ACHN (cell line): ENCODE measurements at regions not wholly inside any gene's neighbourhood (a gene's known extent, or its start where the extent isn't known, plus 50 kb on each side); places are given as distances from the start of the nearest gene placed in this dataset.

Experiments used
- DNase-seq: peaks from one replicate; pipeline ENCODE4 v3.0.0-alpha.2; 2015
- in situ Hi-C: cut with HindIII; loops from 2 replicates; pipeline ENCODE4 v1.10.0; 2017; ENCODE audit warnings: low sequenced_read_pairs, low pct_ligation_motif_present, low pct_unique_long_range_greater_than_20kb

DNA sequence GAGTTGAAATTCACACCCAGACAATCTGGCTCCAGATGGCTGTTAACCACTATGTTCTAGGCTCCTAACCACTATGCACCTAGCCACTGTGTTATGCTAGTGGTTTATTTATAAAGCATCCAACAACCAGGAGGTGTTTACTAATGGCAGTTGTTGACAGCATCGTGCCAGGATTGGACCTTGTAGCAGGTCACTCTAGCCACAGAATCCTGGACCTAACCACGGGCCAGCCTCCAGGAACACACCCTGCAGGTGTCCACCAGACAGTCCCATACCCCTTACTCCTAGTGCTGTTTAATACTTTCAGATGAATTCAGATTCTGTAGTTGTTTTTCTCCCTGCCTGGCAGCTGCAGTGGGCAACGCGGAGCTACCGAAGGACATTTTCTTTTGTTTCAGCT, 109.4 kb upstream of the MYL2 start:
- no peak for DNase-seq
- in situ Hi-C loops, result no loop called here

- in situ Hi-C loops, result no loop called here
- no peak for DNase-seq
Measured at GRCh38 chr12:111029305-111029704, 108.9 kb upstream of the MYL2 start.

GRCh38 chr12:111028830-111029229, 108.5 kb upstream of the MYL2 start:
- in situ Hi-C loops, result no loop called here
- no peak for DNase-seq

GRCh38 chr12:111027431-111027830, 107.1 kb upstream of the MYL2 start:
- DNase-seq, result no peak
- in situ Hi-C loops, result no loop called here

GRCh38 chr12:111025792-111026430, 105.5 kb upstream of the MYL2 start:
- in situ Hi-C loops, result no loop called here
- DNase-seq, result no peak

DNA sequence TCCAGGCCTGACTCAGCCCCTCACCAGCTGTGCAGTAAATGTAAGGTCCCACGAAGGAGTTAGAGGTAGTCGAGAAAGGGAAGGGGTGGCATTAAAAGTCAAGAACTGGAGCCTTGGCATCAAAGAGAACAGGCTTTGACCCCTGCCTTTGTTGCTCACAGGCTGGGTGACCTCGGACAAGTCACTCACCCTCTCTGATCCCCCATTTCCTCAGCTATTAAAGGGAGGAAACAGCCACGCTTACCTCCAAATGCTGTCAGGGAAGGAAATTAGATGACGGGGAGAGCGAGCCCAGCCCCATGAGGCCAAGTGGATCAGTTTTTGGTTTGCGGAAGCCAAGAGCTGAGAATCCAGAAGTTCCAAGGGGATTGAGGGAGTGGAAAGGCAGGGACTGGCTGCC, 104.9 kb upstream of the MYL2 start:
- in situ Hi-C loops, result no loop called here
- DNase-seq, result no peak

DNA sequence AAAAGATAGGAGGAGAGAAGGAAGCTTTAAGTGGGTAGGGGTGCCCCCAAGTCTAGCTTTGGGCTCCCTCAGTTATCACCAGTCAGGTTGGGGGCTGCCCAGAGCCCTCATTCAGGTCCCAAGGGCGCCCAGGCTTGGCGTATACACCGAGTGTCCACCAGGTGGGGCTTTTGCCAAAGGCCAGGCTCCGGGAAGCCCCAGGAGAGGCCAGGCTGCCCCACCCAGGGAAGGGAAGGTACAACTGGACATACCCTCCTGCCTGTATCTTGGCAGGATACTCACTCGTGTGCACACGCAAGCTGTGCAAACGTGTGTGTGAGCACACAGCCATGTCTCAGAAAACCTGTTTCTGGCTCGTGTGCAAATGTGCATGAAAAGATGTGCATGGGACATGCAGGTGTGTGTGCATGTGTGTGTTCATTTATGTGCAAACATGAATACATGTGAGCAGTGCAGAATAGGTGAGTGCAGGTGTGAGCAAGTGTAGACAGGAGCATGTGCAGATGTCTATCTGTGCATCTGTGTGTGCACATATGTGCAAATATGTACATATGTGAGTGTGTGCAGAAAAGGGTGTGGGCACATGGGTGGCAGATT, 103.9 kb upstream of the MYL2 start:
- peak; percentile 69 for DNase-seq
- in situ Hi-C loops, result no loop called here

DNA sequence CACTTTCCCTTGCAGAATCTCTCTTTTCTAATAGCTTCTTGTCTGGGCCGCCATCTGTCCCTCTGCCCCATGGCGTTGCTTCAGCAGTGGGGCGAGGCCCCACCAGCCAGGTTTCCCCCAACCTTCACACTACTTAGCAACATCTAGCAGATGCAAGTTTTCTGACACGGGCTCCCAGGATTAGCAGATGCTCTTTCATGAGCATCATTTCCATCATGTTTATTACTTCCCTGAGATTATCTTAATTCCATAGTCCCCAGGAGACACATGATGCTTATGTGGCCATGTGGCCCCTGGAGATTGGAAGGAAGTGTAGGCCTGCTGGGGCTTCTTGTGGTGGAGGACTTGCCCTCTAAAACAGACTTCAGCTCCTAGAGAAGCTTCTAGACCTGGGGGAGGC, 102.0 kb upstream of the MYL2 start:
- no peak for DNase-seq
- in situ Hi-C loops, result no loop called here

DNA sequence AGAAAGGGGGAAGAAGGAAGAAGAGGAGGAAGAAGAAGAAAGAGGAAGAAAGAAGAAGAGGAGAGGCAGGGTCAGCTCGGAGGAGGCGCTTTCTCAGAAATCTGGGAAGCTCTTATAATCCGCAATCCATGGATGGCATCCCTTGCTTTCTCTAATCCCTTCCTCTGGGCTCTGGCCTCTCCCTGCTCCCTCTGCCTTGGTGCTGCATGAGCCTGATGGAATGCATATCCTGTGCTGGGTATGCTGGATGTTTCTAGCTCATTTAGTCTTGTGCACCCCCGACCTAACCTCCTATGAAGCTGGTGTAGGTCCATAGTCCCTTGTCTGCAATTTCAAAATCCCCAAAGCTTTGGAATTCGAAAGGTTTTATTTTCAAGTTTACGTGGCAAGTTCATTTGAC, 94.2 kb upstream of the MYL2 start:
- in situ Hi-C loops, result no loop called here

DNA sequence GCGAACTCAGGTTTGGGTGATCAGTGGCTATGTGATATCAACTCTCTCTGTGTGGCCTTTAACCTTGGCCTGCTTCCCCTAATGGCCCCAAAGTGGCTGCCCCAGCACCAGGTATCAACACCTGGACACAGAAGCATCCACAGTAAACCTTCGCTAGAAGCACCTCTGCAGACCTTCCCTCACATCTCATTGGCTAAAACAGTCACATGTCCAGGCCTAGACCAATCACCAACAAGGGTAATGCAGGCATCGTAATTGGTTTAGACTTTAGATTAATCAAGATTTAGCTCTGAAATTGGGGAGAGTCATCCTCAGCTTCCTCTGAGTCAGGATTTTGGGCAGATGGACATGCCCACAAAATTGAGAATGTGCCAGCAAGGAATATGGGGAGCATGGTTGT, 92.5 kb upstream of the MYL2 start:
- in situ Hi-C loops, result no loop called here
- DNase-seq, result no peak

More for the DNA sequence above, 94.2 kb upstream of the MYL2 start:
- no peak for DNase-seq

DNA sequence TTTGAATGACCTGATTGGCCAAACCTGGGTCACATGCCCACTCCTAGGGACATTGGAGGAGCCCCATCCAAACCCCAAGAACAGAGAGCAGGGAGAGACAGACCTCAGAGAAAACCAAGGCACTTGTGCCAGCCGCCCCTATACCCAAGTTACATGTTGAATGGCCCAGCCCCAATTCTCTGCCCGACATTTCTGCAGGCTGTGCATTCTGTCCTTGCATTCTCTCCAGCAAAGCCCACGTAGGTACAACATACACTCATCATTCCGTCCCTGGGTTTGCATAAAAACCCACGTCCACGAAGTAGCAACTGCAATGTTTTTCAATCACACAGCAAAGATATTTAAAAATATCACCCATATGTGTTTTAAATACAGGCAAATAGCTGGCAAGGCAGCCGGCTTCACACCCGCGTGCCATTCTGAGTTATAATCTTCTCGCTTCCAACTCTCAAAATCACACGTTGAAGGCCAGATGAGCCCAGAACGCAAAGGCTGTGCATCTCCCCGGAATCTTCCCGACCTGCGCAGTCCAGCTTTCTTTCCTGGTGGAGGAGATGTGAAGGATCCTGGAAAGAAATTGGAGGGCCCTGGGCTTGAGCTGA, 91.7 kb upstream of the MYL2 start:
- no peak for DNase-seq
- in situ Hi-C loops, result no loop called here

- in situ Hi-C loops, result no loop called here
Measured at GRCh38 chr12:111010916-111011657, 90.7 kb upstream of the MYL2 start.

DNA sequence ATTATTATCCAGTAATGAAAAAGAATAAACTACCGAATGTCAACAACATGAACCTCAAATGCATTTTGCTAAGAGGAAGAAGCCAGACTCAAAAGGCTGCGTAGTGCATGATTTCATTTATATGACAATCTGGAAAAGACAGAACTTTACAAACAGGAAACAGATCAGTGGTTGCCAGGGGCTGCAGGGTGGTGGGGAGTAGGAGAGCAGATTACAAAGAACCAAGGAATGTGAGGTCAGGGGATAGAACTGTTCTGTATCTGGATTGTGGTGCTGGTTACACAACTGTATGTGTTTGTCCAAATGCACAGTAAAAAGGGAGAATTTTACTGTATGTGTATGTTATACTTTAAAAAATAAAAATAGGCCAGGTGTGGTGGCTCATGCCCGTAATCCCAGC, 89.7 kb upstream of the MYL2 start:
- in situ Hi-C loops, result no loop called here
- no peak for DNase-seq

More at GRCh38 chr12:111010916-111011657, 90.7 kb upstream of the MYL2 start:
- no peak for DNase-seq

GRCh38 chr12:111006621-111007020, 86.2 kb upstream of the MYL2 start:
- in situ Hi-C loops, result no loop called here

GRCh38 chr12:110998971-110999370, 78.6 kb upstream of the MYL2 start:
- no peak for DNase-seq
- in situ Hi-C loops, result no loop called here

More at GRCh38 chr12:111006621-111007020, 86.2 kb upstream of the MYL2 start:
- DNase-seq, result no peak

DNA sequence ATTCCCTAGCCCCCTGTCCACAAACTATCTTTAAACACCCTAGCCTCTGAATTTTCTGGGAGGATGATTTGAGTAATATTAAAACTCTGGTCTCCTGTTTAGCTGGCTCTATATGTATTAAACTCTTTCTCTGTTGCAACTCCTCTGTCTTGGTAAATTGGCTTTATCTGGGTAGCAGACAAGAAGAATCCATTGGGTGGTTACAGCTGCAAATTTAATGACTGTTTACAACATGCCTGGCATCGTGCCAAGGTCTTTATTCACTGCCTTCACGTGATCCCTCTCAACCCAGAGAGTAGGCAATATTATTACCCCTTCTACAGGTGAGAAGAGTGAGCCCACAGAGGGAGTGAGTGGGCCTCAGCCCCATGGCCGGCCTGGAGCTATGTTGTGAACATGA, 77.8 kb upstream of the MYL2 start:
- no peak for DNase-seq
- in situ Hi-C loops, result no loop called here

DNA sequence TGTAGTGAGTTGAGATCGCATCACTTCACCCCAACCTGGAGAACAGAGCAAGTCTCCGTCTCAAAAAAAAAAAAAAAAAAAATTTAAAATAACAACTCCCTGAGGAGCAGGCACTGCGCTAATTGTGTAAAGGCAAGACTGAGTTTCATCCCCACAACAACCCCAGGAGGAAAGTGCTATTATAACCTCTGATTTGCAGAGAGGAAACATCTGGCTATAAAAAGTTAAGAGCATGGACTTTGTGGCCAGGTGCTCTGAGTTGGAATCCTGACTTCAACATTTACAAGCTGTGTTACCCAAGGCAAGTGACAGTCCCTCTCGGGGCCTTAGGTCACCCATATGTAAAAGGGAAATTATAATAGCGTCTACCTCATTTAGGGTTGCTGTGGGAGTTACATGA, 76.0 kb upstream of the MYL2 start:
- in situ Hi-C loops, result no loop called here
- DNase-seq, result no peak

DNA sequence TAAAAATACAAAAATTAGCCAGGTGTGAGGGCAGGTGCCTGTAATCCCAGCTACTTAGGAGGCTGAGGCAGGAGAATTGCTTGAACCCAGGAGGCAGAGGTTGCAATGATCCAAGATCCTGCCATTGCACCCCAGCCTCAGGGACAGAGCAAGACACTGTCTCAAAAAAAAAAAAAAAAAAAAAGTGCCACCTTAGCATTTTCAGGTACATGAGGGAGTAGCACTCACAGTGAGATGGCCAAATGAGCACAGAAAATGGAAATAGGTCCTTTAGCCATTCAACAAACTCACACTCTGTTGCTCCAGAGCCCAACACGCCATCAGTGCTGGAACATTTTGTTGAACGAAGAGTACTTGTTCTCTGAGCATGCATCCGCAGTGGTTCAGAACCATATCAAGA, 75.2 kb upstream of the MYL2 start:
- DNase-seq, result no peak
- in situ Hi-C loops, result no loop called here

GRCh38 chr12:110995016-110995415, 74.6 kb upstream of the MYL2 start:
- no peak for DNase-seq
- in situ Hi-C loops, result no loop called here

- in situ Hi-C loops, result no loop called here
- DNase-seq, result no peak
Measured at GRCh38 chr12:110993434-110993833, 73.1 kb upstream of the MYL2 start.
